ENCODE measurements at regions not wholly inside any gene's neighbourhood (a gene's known extent, or its start where the extent isn't known, plus 50 kb on each side); places are given as distances from the start of the nearest gene placed in this dataset.

DNA sequence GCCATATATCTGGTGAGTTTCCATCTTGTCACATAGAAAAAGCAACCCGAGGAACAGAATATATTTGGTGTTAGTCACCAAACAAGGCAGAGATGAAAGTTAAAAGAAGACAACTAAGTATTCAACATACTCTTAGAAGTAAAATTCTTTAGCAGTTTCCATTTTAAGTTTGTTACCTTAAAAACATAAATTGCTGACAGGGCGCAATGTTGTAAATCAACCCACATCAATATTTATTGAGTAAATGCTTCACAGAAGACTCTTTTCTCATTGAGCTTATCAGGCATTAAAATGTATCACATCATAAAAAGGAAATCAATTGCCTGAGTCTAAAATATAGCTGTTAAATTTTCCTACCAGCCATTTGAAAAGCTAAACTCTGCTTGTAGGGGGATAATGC lies 603.0 kb downstream of the FBXO15 start:
- intact Hi-C loops (cut with micrococcal nuclease) = no loop called here
- RAD21 ChIA-PET (ENCODE audit: low non-redundant PET in 1 of 2, low total read pairs in 2 of 2, uncharacterized antibody in 2 of 2, unreplicated experiment in 2 of 2) = no interaction called here
- POLR2A ChIA-PET = no interaction called here
- Histone ChIP-seq H3K27ac (ENCODE audit: low read depth, low read length) (no peak overlapping the region), H3K27me3 (ENCODE audit: insufficient read depth, low read length) (no peaks in the 10 kb centered on the region), H3K36me3 (ENCODE audit: control insufficient read depth in 1 of 2, insufficient read depth in 2 of 2, low read length in 2 of 2) (no peaks in the 10 kb centered on the region), H3K79me2 (ENCODE audit: insufficient read depth, low read length) (no peaks in the 10 kb centered on the region), H3K4me2 (ENCODE audit: low read length) (no peak overlapping the region), H3K9me3 (ENCODE audit: control insufficient read depth in 1 of 2, insufficient read depth in 1 of 2, low read depth in 1 of 2, low read length in 2 of 2) (peaks cover 9 to 19% of the 10 kb centered on the region in 2 experiments; a peak in 3 of 4 replicates), H3K9ac (ENCODE audit: low read length) (no peak overlapping the region), H3K9me2 (ENCODE audit: insufficient read depth) (no peaks in the 10 kb centered on the region), H4K20me1 (ENCODE audit: insufficient read depth) (no peaks in the 10 kb centered on the region), H2AFZ (ENCODE audit: low read depth, low read length, poor library complexity, severe bottlenecking) (no peak overlapping the region), H3K4me1 (ENCODE audit: control insufficient read depth in 1 of 2, insufficient read depth in 2 of 2, low read length in 2 of 2) (no peaks in the 10 kb centered on the region), H3K4me3 (replicated peaks in 1 of 2; ENCODE audit: low read depth in 1 of 2, low read length in 2 of 2) (no peak overlapping the region)
- DNase-seq (ENCODE audit: low read depth, low spot score) (no peak), ATAC-seq (no peak)
- CTCF ChIA-PET = no interaction called here
- TF ChIP-seq RAD21 (IDR thresholded peaks at IDR 0.05; ENCODE audit: low read depth) (no peak), TCF7L2 (IDR thresholded peaks at IDR 0.05; ENCODE audit: borderline replicate concordance, extremely low read depth, insufficient read depth, insufficient read length) (no peak), ZFX (IDR thresholded peaks at IDR 0.05) (no peak), MAX (IDR thresholded peaks at IDR 0.05) (no peak), CBX3 (IDR thresholded peaks at IDR 0.05; ENCODE audit: low read depth) (no peak), ELF1 (IDR thresholded peaks at IDR 0.05; ENCODE audit: borderline replicate concordance, low read depth) (no peak), JUND (IDR thresholded peaks at IDR 0.05) (no peak), EGR1 (IDR thresholded peaks at IDR 0.05; ENCODE audit: low read depth) (no peak), POLR2AphosphoS5 (IDR thresholded peaks at IDR 0.05; ENCODE audit: low read depth, low read length) (no peak), EZH2 (IDR thresholded peaks at IDR 0.05) (no peak), SP1 (IDR thresholded peaks at IDR 0.05; ENCODE audit: low read depth) (no peak), SRF (IDR thresholded peaks at IDR 0.05; ENCODE audit: low read depth) (no peak), ZNF274 (IDR thresholded peaks at IDR 0.05; ENCODE audit: low read depth, low read length) (no peak), POLR2A (IDR thresholded peaks at IDR 0.05; ENCODE audit: borderline replicate concordance, extremely low read depth, insufficient read depth, insufficient read length) (no peak)
- TF ChIP-seq, protein P1, sequence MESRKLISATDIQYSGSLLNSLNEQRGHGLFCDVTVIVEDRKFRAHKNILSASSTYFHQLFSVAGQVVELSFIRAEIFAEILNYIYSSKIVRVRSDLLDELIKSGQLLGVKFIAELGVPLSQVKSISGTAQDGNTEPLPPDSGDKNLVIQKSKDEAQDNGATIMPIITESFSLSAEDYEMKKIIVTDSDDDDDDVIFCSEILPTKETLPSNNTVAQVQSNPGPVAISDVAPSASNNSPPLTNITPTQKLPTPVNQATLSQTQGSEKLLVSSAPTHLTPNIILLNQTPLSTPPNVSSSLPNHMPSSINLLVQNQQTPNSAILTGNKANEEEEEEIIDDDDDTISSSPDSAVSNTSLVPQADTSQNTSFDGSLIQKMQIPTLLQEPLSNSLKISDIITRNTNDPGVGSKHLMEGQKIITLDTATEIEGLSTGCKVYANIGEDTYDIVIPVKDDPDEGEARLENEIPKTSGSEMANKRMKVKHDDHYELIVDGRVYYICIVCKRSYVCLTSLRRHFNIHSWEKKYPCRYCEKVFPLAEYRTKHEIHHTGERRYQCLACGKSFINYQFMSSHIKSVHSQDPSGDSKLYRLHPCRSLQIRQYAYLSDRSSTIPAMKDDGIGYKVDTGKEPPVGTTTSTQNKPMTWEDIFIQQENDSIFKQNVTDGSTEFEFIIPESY (IDR thresholded peaks at IDR 0.05; ENCODE audit: extremely low read depth, insufficient replicate concordance, low read length) = no peak
- TF ChIP-seq, protein P2, sequence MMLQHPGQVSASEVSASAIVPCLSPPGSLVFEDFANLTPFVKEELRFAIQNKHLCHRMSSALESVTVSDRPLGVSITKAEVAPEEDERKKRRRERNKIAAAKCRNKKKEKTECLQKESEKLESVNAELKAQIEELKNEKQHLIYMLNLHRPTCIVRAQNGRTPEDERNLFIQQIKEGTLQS (IDR thresholded peaks at IDR 0.05) = no peak
- TF ChIP-seq, protein P3, sequence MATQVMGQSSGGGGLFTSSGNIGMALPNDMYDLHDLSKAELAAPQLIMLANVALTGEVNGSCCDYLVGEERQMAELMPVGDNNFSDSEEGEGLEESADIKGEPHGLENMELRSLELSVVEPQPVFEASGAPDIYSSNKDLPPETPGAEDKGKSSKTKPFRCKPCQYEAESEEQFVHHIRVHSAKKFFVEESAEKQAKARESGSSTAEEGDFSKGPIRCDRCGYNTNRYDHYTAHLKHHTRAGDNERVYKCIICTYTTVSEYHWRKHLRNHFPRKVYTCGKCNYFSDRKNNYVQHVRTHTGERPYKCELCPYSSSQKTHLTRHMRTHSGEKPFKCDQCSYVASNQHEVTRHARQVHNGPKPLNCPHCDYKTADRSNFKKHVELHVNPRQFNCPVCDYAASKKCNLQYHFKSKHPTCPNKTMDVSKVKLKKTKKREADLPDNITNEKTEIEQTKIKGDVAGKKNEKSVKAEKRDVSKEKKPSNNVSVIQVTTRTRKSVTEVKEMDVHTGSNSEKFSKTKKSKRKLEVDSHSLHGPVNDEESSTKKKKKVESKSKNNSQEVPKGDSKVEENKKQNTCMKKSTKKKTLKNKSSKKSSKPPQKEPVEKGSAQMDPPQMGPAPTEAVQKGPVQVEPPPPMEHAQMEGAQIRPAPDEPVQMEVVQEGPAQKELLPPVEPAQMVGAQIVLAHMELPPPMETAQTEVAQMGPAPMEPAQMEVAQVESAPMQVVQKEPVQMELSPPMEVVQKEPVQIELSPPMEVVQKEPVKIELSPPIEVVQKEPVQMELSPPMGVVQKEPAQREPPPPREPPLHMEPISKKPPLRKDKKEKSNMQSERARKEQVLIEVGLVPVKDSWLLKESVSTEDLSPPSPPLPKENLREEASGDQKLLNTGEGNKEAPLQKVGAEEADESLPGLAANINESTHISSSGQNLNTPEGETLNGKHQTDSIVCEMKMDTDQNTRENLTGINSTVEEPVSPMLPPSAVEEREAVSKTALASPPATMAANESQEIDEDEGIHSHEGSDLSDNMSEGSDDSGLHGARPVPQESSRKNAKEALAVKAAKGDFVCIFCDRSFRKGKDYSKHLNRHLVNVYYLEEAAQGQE (IDR thresholded peaks at IDR 0.05; ENCODE audit: low read depth) = no peak
- TF ChIP-seq, protein P4, sequence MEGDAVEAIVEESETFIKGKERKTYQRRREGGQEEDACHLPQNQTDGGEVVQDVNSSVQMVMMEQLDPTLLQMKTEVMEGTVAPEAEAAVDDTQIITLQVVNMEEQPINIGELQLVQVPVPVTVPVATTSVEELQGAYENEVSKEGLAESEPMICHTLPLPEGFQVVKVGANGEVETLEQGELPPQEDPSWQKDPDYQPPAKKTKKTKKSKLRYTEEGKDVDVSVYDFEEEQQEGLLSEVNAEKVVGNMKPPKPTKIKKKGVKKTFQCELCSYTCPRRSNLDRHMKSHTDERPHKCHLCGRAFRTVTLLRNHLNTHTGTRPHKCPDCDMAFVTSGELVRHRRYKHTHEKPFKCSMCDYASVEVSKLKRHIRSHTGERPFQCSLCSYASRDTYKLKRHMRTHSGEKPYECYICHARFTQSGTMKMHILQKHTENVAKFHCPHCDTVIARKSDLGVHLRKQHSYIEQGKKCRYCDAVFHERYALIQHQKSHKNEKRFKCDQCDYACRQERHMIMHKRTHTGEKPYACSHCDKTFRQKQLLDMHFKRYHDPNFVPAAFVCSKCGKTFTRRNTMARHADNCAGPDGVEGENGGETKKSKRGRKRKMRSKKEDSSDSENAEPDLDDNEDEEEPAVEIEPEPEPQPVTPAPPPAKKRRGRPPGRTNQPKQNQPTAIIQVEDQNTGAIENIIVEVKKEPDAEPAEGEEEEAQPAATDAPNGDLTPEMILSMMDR (IDR thresholded peaks at IDR 0.05 in 2 of 3, conservative IDR thresholded peaks at IDR 0.05 in 1 of 3; ENCODE audit: borderline replicate concordance in 1 of 3, insufficient read depth in 1 of 3, low read depth in 2 of 3, low read length in 2 of 3) = no peak
- BruUV-seq (replicated peaks) = no TSS peak
